KMS-11 (cell line): ENCODE measurements at regions not wholly inside any gene's neighbourhood (a gene's known extent, or its start where the extent isn't known, plus 50 kb on each side); places are given as distances from the start of the nearest gene placed in this dataset.

Experiments used
- H2AFZ ChIP-seq: fragments of 200-600 bp; sonication (generic); 2 replicates; pipeline ENCODE4 v1.6.1; 2016; ENCODE audit warnings: antibody characterized with exemption, mixed run types, low read depth
- H3K27ac ChIP-seq: fragments of 200-600 bp; sonication (generic); 2 replicates; pipeline ENCODE4 v1.6.1; 2016; ENCODE audit warnings: mild to moderate bottlenecking, mixed run types
- H3K27me3 ChIP-seq: fragments of 200-600 bp; sonication (generic); 2 replicates; pipeline ENCODE4 v1.6.1; 2017; ENCODE audit warnings: mild to moderate bottlenecking, low read depth, mixed run types, moderate library complexity; ENCODE audit not compliant: insufficient read depth
- H3K36me3 ChIP-seq: fragments of 200-600 bp; sonication (generic); 2 replicates; pipeline ENCODE4 v1.6.1; 2017; ENCODE audit warnings: mild to moderate bottlenecking, mixed run types; ENCODE audit not compliant: insufficient read depth
- H3K4me1 ChIP-seq: fragments of 200-600 bp; sonication (generic); 2 replicates; pipeline ENCODE4 v1.6.1; 2016; ENCODE audit warnings: mild to moderate bottlenecking, low read depth, mixed run types; ENCODE audit not compliant: poor library complexity, severe bottlenecking
- H3K4me2 ChIP-seq: fragments of 200-600 bp; sonication (generic); 2 replicates; pipeline ENCODE4 v1.7.0; 2016; ENCODE audit warnings: mild to moderate bottlenecking, mixed run types
- H3K4me3 ChIP-seq: fragments of 200-600 bp; sonication (generic); IDR thresholded peaks from 2 replicates; pipeline ENCODE4 v1.6.1; 2017; ENCODE audit warnings: low read depth, low read length, mixed read lengths; ENCODE audit not compliant: insufficient read depth
- H3K79me2 ChIP-seq: fragments of 200-600 bp; sonication (generic); 2 replicates; pipeline ENCODE4 v1.6.1; 2016; ENCODE audit warnings: low read depth, mixed run types; ENCODE audit not compliant: insufficient read depth
- H3K9ac ChIP-seq: fragments of 200-600 bp; sonication (generic); 2 replicates; pipeline ENCODE4 v1.6.1; 2016; ENCODE audit warnings: mild to moderate bottlenecking, mixed run types
- H4K20me1 ChIP-seq: fragments of 200-600 bp; sonication (generic); 2 replicates; pipeline ENCODE4 v1.6.1; 2016; ENCODE audit warnings: mild to moderate bottlenecking, mixed run types; ENCODE audit not compliant: insufficient read depth
- CTCF ChIP-seq: fragments of 200-600 bp; sonication (generic); conservative IDR thresholded peaks from 2 replicates; pipeline ENCODE4 v1.6.1; 2017; ENCODE audit warnings: low read depth, mild to moderate bottlenecking, antibody characterized with exemption, low read length, moderate library complexity, mixed read lengths

- H3K4me3 ChIP-seq = no peak overlapping the region
- no peak overlapping the region for H3K4me2 ChIP-seq
- H3K27me3 ChIP-seq = no peaks in the 10 kb centered on the region
- no peaks in the 10 kb centered on the region for H3K79me2 ChIP-seq
- no peaks in the 10 kb centered on the region for H3K36me3 ChIP-seq
- H3K4me1 ChIP-seq = no peaks in the 10 kb centered on the region
- TF ChIP-seq CTCF = no peak
- no peak overlapping the region for H3K27ac ChIP-seq
- no peaks in the 10 kb centered on the region for H4K20me1 ChIP-seq
- H2AFZ ChIP-seq = no peak overlapping the region
- H3K9ac ChIP-seq = no peak overlapping the region
Observed at GRCh38 chr1:209375671-209376365, 207.7 kb upstream of the CAMK1G start.

- H4K20me1 ChIP-seq = no peaks in the 10 kb centered on the region
- no peaks in the 10 kb centered on the region for H3K4me1 ChIP-seq
- TF ChIP-seq CTCF = no peak
- H3K36me3 ChIP-seq = no peaks in the 10 kb centered on the region
- H2AFZ ChIP-seq = no peak overlapping the region
- H3K4me2 ChIP-seq = no peak overlapping the region
- H3K4me3 ChIP-seq = no peak overlapping the region
- H3K79me2 ChIP-seq = no peaks in the 10 kb centered on the region
- H3K9ac ChIP-seq = no peak overlapping the region
- no peak overlapping the region for H3K27ac ChIP-seq
- H3K27me3 ChIP-seq = no peaks in the 10 kb centered on the region
Observed at GRCh38 chr1:209376774-209377173, 206.7 kb upstream of the CAMK1G start.

- Histone ChIP-seq H3K4me1 (no peaks in the 10 kb centered on the region), H3K27ac (no peak overlapping the region), H3K4me2 (no peak overlapping the region), H3K9ac (no peak overlapping the region), H3K79me2 (no peaks in the 10 kb centered on the region), H4K20me1 (no peaks in the 10 kb centered on the region), H3K27me3 (no peaks in the 10 kb centered on the region), H2AFZ (no peak overlapping the region), H3K4me3 (no peak overlapping the region), H3K36me3 (no peaks in the 10 kb centered on the region)
- no peak for TF ChIP-seq CTCF
Observed at GRCh38 chr1:209377995-209378394, 205.5 kb upstream of the CAMK1G start.

GRCh38 chr1:209379280-209379679 lies 204.2 kb upstream of the CAMK1G start:
- Histone ChIP-seq H3K9ac (no peak overlapping the region), H3K27me3 (no peaks in the 10 kb centered on the region), H3K4me3 (no peak overlapping the region), H3K79me2 (no peaks in the 10 kb centered on the region), H3K4me1 (no peaks in the 10 kb centered on the region), H2AFZ (no peak overlapping the region), H3K36me3 (no peaks in the 10 kb centered on the region), H4K20me1 (no peaks in the 10 kb centered on the region), H3K27ac (no peak overlapping the region), H3K4me2 (no peak overlapping the region)
- TF ChIP-seq CTCF = no peak
